Endothelial cell of umbilical vein (primary cell): ENCODE measurements at regions not wholly inside any gene's neighbourhood (a gene's known extent, or its start where the extent isn't known, plus 50 kb on each side); places are given as distances from the start of the nearest gene placed in this dataset.

Experiments
- BruUV-seq: library from RNA; stranded (reverse); fragments of 400-500 nt; replicated peaks from 2 replicates; lab custom pipeline; 2021; lab: Mats Ljungman, UMichigan
- CTCF ChIA-PET: fragments of 300-600, 350-600 bp; sonication (Branson Sonifier 250); formaldehyde crosslinking; loops from one replicate; lab custom pipeline; 2021; ENCODE audit warnings: antibody characterized with exemption, inconsistent platforms; lab: Charles Lee
- POLR2A ChIA-PET: fragments of 300-600, 350-600 bp; sonication (Branson Sonifier 250); formaldehyde crosslinking; loops from one replicate; lab custom pipeline; 2021; ENCODE audit warnings: antibody characterized with exemption, inconsistent platforms; lab: Charles Lee
- DNase-seq: peaks from one replicate; pipeline ENCODE4 v3.0.0-alpha.2; 2011; ENCODE audit warnings: low read depth, low spot score
- FAIRE-seq: peaks from 2 replicates; lab custom pipeline; 2011; peaks lifted over from hg19 to GRCh38; lab: Jason Lieb, UNC
- H2AFZ ChIP-seq: 2 replicates; pipeline ENCODE4 v1.6.0; 2012; ENCODE audit warnings: low read depth, low read length, control low read depth, inconsistent platforms
- H3K27ac ChIP-seq: 2 replicates; pipeline ENCODE4 v1.5.1; 2011; ENCODE audit warnings: low read depth, mild to moderate bottlenecking, control low read depth, low read length, moderate library complexity; ENCODE audit not compliant: insufficient read depth
- H3K27me3 ChIP-seq, 2 experiments: 2 replicates each; pipeline versions ENCODE4 v1.6.0 to v1.6.1; 2011; ENCODE audit warnings: low read length in 2 of 2, mixed read lengths in 1 of 2; ENCODE audit not compliant: control insufficient read depth in 2 of 2, insufficient read depth in 2 of 2
- H3K36me3 ChIP-seq, 2 experiments: 2 replicates in 1 of 2; 3 replicates in 1 of 2; pipeline ENCODE4 v1.5.1; 2011; ENCODE audit warnings: low read length in 2 of 2, mild to moderate bottlenecking in 1 of 2, moderate library complexity in 1 of 2; ENCODE audit not compliant: control insufficient read depth in 2 of 2, insufficient read depth in 2 of 2; ENCODE audit errors: extremely low read depth in 1 of 2
- H3K4me1 ChIP-seq: 3 replicates; pipeline ENCODE4 v1.5.1; 2011; ENCODE audit warnings: mild to moderate bottlenecking, low read length; ENCODE audit not compliant: control insufficient read depth, insufficient read depth; ENCODE audit errors: extremely low read depth
- H3K4me2 ChIP-seq: 2 replicates; pipeline ENCODE4 v1.6.1; 2011; ENCODE audit warnings: low read length, control low read depth, mixed read lengths; ENCODE audit not compliant: insufficient read depth
- H3K4me3 ChIP-seq, 3 experiments: fragments of 200-600 bp in 1 of 3; sonication (generic), shearing (Covaris generic) in 1 of 3; replicated peaks in 1 of 3; 2 replicates each; pipeline ENCODE4 v1.5.1; 2011 to 2016; ENCODE audit warnings: control low read depth in 3 of 3, low read length in 3 of 3, mild to moderate bottlenecking in 2 of 3, inconsistent platforms in 1 of 3, low read depth in 1 of 3, moderate library complexity in 1 of 3; ENCODE audit not compliant: insufficient read depth in 1 of 3
- H3K79me2 ChIP-seq: 2 replicates; pipeline ENCODE4 v1.6.0; 2012; ENCODE audit warnings: low read length, inconsistent platforms; ENCODE audit not compliant: control insufficient read depth, insufficient read depth
- H3K9ac ChIP-seq: replicated peaks from 2 replicates; pipeline ENCODE3; 2011; ENCODE audit warnings: low read length, control low read depth; ENCODE audit not compliant: insufficient read depth; ENCODE audit errors: extremely low read depth
- H3K9me1 ChIP-seq: replicated peaks from 3 replicates; pipeline ENCODE4 v1.6.0; 2011; ENCODE audit warnings: mild to moderate bottlenecking, low read length; ENCODE audit not compliant: control insufficient read depth, insufficient read depth; ENCODE audit errors: extremely low read depth
- H3K9me3 ChIP-seq: replicated peaks from 2 replicates; pipeline ENCODE4 v1.5.1; 2012; ENCODE audit warnings: low read length, inconsistent platforms; ENCODE audit not compliant: control insufficient read depth, insufficient read depth
- H4K20me1 ChIP-seq: replicated peaks from 2 replicates; pipeline ENCODE3; 2011; ENCODE audit warnings: mild to moderate bottlenecking, low read length; ENCODE audit not compliant: control insufficient read depth, insufficient read depth; ENCODE audit errors: extremely low read depth
- CTCF ChIP-seq, 2 donors: IDR thresholded peaks; 1 replicate in 1 of 2; 2 replicates in 1 of 2; pipeline ENCODE4 v1.5.1; 2011; ENCODE audit warnings: low read length in 2 of 2, mild to moderate bottlenecking in 2 of 2, moderate library complexity in 2 of 2, control low read depth in 1 of 2, inconsistent platforms in 1 of 2, low read depth in 1 of 2; ENCODE audit not compliant: insufficient read depth in 1 of 2; ENCODE audit errors: extremely low read depth in 1 of 2
- EZH2 ChIP-seq: IDR thresholded peaks from 2 replicates; pipeline ENCODE4 v1.6.1; 2012; ENCODE audit warnings: borderline replicate concordance, low read depth, mild to moderate bottlenecking, moderate library complexity, low read length, inconsistent platforms; ENCODE audit not compliant: severe bottlenecking
- FOS ChIP-seq: IDR thresholded peaks from 2 replicates; pipeline ENCODE4 v1.6.1; 2011; ENCODE audit warnings: mild to moderate bottlenecking, low read length, moderate library complexity, borderline replicate concordance; ENCODE audit not compliant: insufficient read depth
- GATA2 ChIP-seq: IDR thresholded peaks from 2 replicates; pipeline ENCODE4 v1.7.0; 2011; ENCODE audit warnings: low read depth, mild to moderate bottlenecking, moderate library complexity, mixed read lengths, low read length; ENCODE audit not compliant: insufficient read length, insufficient read depth
- JUN ChIP-seq: IDR thresholded peaks from 2 replicates; pipeline ENCODE4 v1.6.1; 2011; ENCODE audit warnings: borderline replicate concordance, low read depth; ENCODE audit not compliant: insufficient read length, insufficient read depth
- MAX ChIP-seq: IDR thresholded peaks from 2 replicates; pipeline ENCODE4 v1.6.1; 2011; ENCODE audit not compliant: insufficient read depth, insufficient read length
- MYC ChIP-seq: IDR thresholded peaks from one replicate; pipeline ENCODE4 v1.6.1; 2011; ENCODE audit warnings: mild to moderate bottlenecking, low read depth, low read length
- POLR2A ChIP-seq: IDR thresholded peaks from 2 replicates; pipeline ENCODE4 v1.6.1; 2012; ENCODE audit warnings: low read depth, mild to moderate bottlenecking, control low read depth, low read length
- POLR2AphosphoS5 ChIP-seq: IDR thresholded peaks from 2 replicates; pipeline ENCODE4 v1.6.1; 2012; ENCODE audit warnings: low read depth, mild to moderate bottlenecking, control low read depth, low read length, moderate library complexity; ENCODE audit not compliant: insufficient read depth
- dilution Hi-C: fragments of 300-500 bp; cut with MboI; formaldehyde crosslinking; loops from one replicate; pipeline ENCODE4 v1.15.0; 2019; ENCODE audit warnings: low sequenced_read_pairs; ENCODE audit not compliant: extremely low pct_ligation_motif_present
- intact Hi-C: fragments of 100-400 bp; cut with micrococcal nuclease; formaldehyde crosslinking; loops from one replicate; pipeline ENCODE4 v1.10.0; 2022

- POLR2A ChIA-PET, result no interaction called here
- Histone ChIP-seq H3K36me3 (no peaks in the 10 kb centered on the region), H3K9ac (no peak overlapping the region), H3K4me3 (no peak overlapping the region), H3K4me2 (no peak overlapping the region), H4K20me1 (no peaks in the 10 kb centered on the region), H3K9me3 (no peaks in the 10 kb centered on the region), H3K9me1 (no peaks in the 10 kb centered on the region), H3K4me1 (no peaks in the 10 kb centered on the region), H3K27ac (no peak overlapping the region), H3K79me2 (no peaks in the 10 kb centered on the region), H3K27me3 (peaks cover 20 to 49% of the 10 kb centered on the region in 2 experiments), H2AFZ (no peak overlapping the region)
- FAIRE-seq, result no peak
- no peak for TF ChIP-seq FOS
- no peak for TF ChIP-seq MYC
- no peak for TF ChIP-seq JUN
- no peak for TF ChIP-seq EZH2
- TF ChIP-seq GATA2, result no peak
- TF ChIP-seq MAX, result no peak
- TF ChIP-seq POLR2A, result no peak
- intact Hi-C loops, result no loop called here
- DNase-seq, result no peak
- dilution Hi-C loops, result no loop called here
- no TSS peak for BruUV-seq
- CTCF ChIA-PET, result interaction anchor here (0.9 to 2.2 kb wide), 3 partner anchors 22 to 117 kb away, joined by 3 to 7 read pairs (median 3); no protein-coding TSS in a partner anchor
Observed at GRCh38 chr9:34782372-34782771, 72.4 kb upstream of the CCL21 start.

- DNase-seq (no peak), FAIRE-seq (no peak)
- Histone ChIP-seq H3K79me2 (no peaks in the 10 kb centered on the region), H3K9me1 (no peaks in the 10 kb centered on the region), H3K27me3 (peaks cover 8 to 25% of the 10 kb centered on the region in 2 experiments), H4K20me1 (no peaks in the 10 kb centered on the region), H3K4me1 (no peaks in the 10 kb centered on the region), H3K9me3 (no peaks in the 10 kb centered on the region), H3K36me3 (no peaks in the 10 kb centered on the region), H3K9ac (no peak overlapping the region), H3K4me3 (no peak overlapping the region), H3K27ac (no peak overlapping the region), H3K4me2 (no peak overlapping the region), H2AFZ (no peak overlapping the region)
- no TSS peak for BruUV-seq
- ChIA-PET POLR2A (no interaction called here), CTCF (no interaction called here)
- no peak for TF ChIP-seq MYC
- TF ChIP-seq POLR2A, result no peak
- no peak for TF ChIP-seq POLR2AphosphoS5
- TF ChIP-seq FOS, result no peak
- TF ChIP-seq CTCF (IDR thresholded peaks at IDR 0.05; ENCODE audit: extremely low read depth in 1 of 2, insufficient read depth in 1 of 2, low read depth in 1 of 2, low read length in 2 of 2), result no peak
- no peak for TF ChIP-seq MAX
- TF ChIP-seq EZH2, result no peak
- TF ChIP-seq GATA2, result no peak
- no peak for TF ChIP-seq JUN
- intact Hi-C loops, result no loop called here
- dilution Hi-C loops, result no loop called here
Observed at GRCh38 chr9:34777666-34778065, 67.7 kb upstream of the CCL21 start.
